Liver (tissue), 8 donors: ENCODE measurements at regions not wholly inside any gene's neighbourhood (a gene's known extent, or its start where the extent isn't known, plus 50 kb on each side); places are given as distances from the start of the nearest gene placed in this dataset.

ENCODE experiments used
- DNase-seq: peaks from one replicate; pipeline ENCODE4 v3.0.0-alpha.2; 2017; ENCODE audit warnings: low spot score
- H3K27ac ChIP-seq, 2 donors: one replicate each; pipeline ENCODE4 v1.7.0; 2013; ENCODE audit warnings: inconsistent platforms in 2 of 2, low read length in 2 of 2, control low read depth in 1 of 2, low read depth in 1 of 2, mild to moderate bottlenecking in 1 of 2
- H3K27me3 ChIP-seq, 4 donors: one replicate each; pipeline versions ENCODE4 v1.6.1 to v1.7.0; 2013; ENCODE audit warnings: low read length in 3 of 4, inconsistent platforms in 1 of 4, mild to moderate bottlenecking in 1 of 4, moderate library complexity in 1 of 4; ENCODE audit not compliant: control insufficient read depth in 4 of 4, insufficient read depth in 4 of 4
- H3K36me3 ChIP-seq, 4 donors: one replicate each; pipeline versions ENCODE4 v1.6.1 to v1.7.0; 2013; ENCODE audit warnings: low read length in 3 of 4, mild to moderate bottlenecking in 3 of 4, low read depth in 1 of 4, moderate library complexity in 1 of 4; ENCODE audit not compliant: control insufficient read depth in 4 of 4, insufficient read depth in 3 of 4
- H3K4me1 ChIP-seq, 4 donors: one replicate each; pipeline versions ENCODE4 v1.6.1 to v1.7.0; 2013; ENCODE audit warnings: low read length in 3 of 4, mild to moderate bottlenecking in 3 of 4, moderate library complexity in 1 of 4; ENCODE audit not compliant: control insufficient read depth in 4 of 4, insufficient read depth in 4 of 4
- H3K4me3 ChIP-seq, 3 donors: one replicate each; pipeline versions ENCODE4 v1.6.1 to v1.7.0; 2013; ENCODE audit warnings: low read length in 3 of 3, control low read depth in 1 of 3, low read depth in 1 of 3, mild to moderate bottlenecking in 1 of 3
- H3K9ac ChIP-seq, 2 donors: one replicate each; pipeline ENCODE4 v1.7.0; 2013; ENCODE audit warnings: low read length in 2 of 2, mild to moderate bottlenecking in 2 of 2, moderate library complexity in 2 of 2, control low read depth in 1 of 2, low read depth in 1 of 2
- H3K9me3 ChIP-seq, 4 donors: one replicate each; pipeline versions ENCODE4 v1.6.1 to v1.7.0; 2013; ENCODE audit warnings: low read length in 3 of 4; ENCODE audit not compliant: control insufficient read depth in 4 of 4
- ATF3 ChIP-seq: IDR thresholded peaks from 2 replicates; pipeline ENCODE4 v1.6.1; 2016; ENCODE audit warnings: antibody characterized with exemption
- EGR1 ChIP-seq, 2 donors: IDR thresholded peaks; 2 replicates each; pipeline ENCODE4 v1.6.1; 2016 to 2018; ENCODE audit warnings: antibody characterized with exemption in 2 of 2, low read depth in 2 of 2
- FOXA1 ChIP-seq: IDR thresholded peaks from 2 replicates; pipeline ENCODE4 v1.6.1; 2016; ENCODE audit warnings: antibody characterized with exemption
- FOXA2 ChIP-seq: IDR thresholded peaks from 2 replicates; pipeline ENCODE4 v1.6.1; 2016; ENCODE audit warnings: antibody characterized with exemption
- GABPA ChIP-seq, 2 donors: IDR thresholded peaks in 1 of 2; conservative IDR thresholded peaks in 1 of 2; 2 replicates each; pipeline ENCODE4 v1.6.1; 2016; ENCODE audit warnings: antibody characterized with exemption in 2 of 2, mild to moderate bottlenecking in 1 of 2, moderate library complexity in 1 of 2
- HNF4A ChIP-seq, 2 donors: conservative IDR thresholded peaks; 2 replicates each; pipeline ENCODE4 v1.6.1; 2016; ENCODE audit warnings: antibody characterized with exemption in 2 of 2, mild to moderate bottlenecking in 2 of 2
- HNF4G ChIP-seq: IDR thresholded peaks from 2 replicates; pipeline ENCODE4 v1.6.1; 2016; ENCODE audit warnings: antibody characterized with exemption
- JUND ChIP-seq, 2 donors: IDR thresholded peaks; 2 replicates each; pipeline ENCODE4 v1.6.1; 2016; ENCODE audit warnings: antibody characterized with exemption in 2 of 2
- NR2F2 ChIP-seq: IDR thresholded peaks from 2 replicates; pipeline ENCODE4 v1.6.1; 2016; ENCODE audit warnings: antibody characterized with exemption
- RAD21 ChIP-seq, 2 donors: IDR thresholded peaks; 2 replicates each; pipeline ENCODE4 v1.6.1; 2016; ENCODE audit warnings: antibody characterized with exemption in 2 of 2, mild to moderate bottlenecking in 2 of 2
- RXRA ChIP-seq, 2 donors: IDR thresholded peaks; 2 replicates each; pipeline ENCODE4 v1.6.1; 2017 to 2018; ENCODE audit warnings: antibody characterized with exemption in 2 of 2, mild to moderate bottlenecking in 1 of 2
- SP1 ChIP-seq: IDR thresholded peaks from 2 replicates; pipeline ENCODE4 v1.6.1; 2018; ENCODE audit warnings: antibody characterized with exemption, mild to moderate bottlenecking
- TAF1 ChIP-seq: conservative IDR thresholded peaks from 2 replicates; pipeline ENCODE4 v1.6.1; 2016; ENCODE audit warnings: antibody characterized with exemption, mild to moderate bottlenecking
- YY1 ChIP-seq: IDR thresholded peaks from 2 replicates; pipeline ENCODE4 v1.6.1; 2016; ENCODE audit warnings: antibody characterized with exemption, mild to moderate bottlenecking
- WGBS: extraction: QIAGEN DNeasy Blood & Tissue Kit; methylation state at CpG from one replicate; pipeline ENCODE4 v1.1.7; 2013; 5-methylcytosine and 5-hydroxymethylcytosine counted together
- TF ChIP-seq, protein P1 (sequence below): IDR thresholded peaks from 2 replicates; pipeline ENCODE4 v1.6.1; 2016; ENCODE audit warnings: antibody characterized with exemption
- TF ChIP-seq, protein P2 (sequence below): fragments of 150-350 bp; IDR thresholded peaks from 2 replicates; pipeline ENCODE4 v1.5.1; 2017; ENCODE audit warnings: improper control_type of control experiment, low read depth, low read length; ENCODE audit not compliant: missing input control
- TF ChIP-seq, protein P3 (sequence below): IDR thresholded peaks from 2 replicates; pipeline ENCODE4 v1.6.1; 2016; ENCODE audit warnings: antibody characterized with exemption, mild to moderate bottlenecking
- TF ChIP-seq, protein P4 (sequence below): IDR thresholded peaks from 2 replicates; pipeline ENCODE4 v1.6.1; 2016; ENCODE audit warnings: antibody characterized with exemption
- donor health status: healthy.
- donor health status: healthy.
- donor health status: healthy.
- donor health status: healthy.
- donor health status: healthy.

- Histone ChIP-seq H3K9me3 (no peaks in the 10 kb centered on the region), H3K9ac (no peak overlapping the region), H3K4me3 (no peak overlapping the region), H3K27me3 (no peaks in the 10 kb centered on the region), H3K36me3 (no peaks in the 10 kb centered on the region), H3K27ac (no peak overlapping the region), H3K4me1 (peaks cover 4 to 14% (median 12%) of the 10 kb centered on the region in 4 donors)
- 97% methylated on average over 1 of the region's 1 CpG for WGBS
- TF ChIP-seq, protein P1, sequence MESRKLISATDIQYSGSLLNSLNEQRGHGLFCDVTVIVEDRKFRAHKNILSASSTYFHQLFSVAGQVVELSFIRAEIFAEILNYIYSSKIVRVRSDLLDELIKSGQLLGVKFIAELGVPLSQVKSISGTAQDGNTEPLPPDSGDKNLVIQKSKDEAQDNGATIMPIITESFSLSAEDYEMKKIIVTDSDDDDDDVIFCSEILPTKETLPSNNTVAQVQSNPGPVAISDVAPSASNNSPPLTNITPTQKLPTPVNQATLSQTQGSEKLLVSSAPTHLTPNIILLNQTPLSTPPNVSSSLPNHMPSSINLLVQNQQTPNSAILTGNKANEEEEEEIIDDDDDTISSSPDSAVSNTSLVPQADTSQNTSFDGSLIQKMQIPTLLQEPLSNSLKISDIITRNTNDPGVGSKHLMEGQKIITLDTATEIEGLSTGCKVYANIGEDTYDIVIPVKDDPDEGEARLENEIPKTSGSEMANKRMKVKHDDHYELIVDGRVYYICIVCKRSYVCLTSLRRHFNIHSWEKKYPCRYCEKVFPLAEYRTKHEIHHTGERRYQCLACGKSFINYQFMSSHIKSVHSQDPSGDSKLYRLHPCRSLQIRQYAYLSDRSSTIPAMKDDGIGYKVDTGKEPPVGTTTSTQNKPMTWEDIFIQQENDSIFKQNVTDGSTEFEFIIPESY, result no peak
- TF ChIP-seq ATF3 (no peak), YY1 (no peak), FOXA1 (no peak), GABPA (IDR thresholded peaks at IDR 0.05 in 1 of 2, conservative IDR thresholded peaks at IDR 0.05 in 1 of 2) (no peak), HNF4A (conservative IDR thresholded peaks at IDR 0.05) (no peak), RXRA (IDR thresholded peaks at IDR 0.05) (no peak), NR2F2 (no peak), SP1 (no peak), TAF1 (no peak), HNF4G (no peak), JUND (IDR thresholded peaks at IDR 0.05) (no peak), FOXA2 (no peak), RAD21 (IDR thresholded peaks at IDR 0.05) (no peak), EGR1 (IDR thresholded peaks at IDR 0.05; ENCODE audit: low read depth in 2 of 2) (no peak)
- TF ChIP-seq, protein P2, sequence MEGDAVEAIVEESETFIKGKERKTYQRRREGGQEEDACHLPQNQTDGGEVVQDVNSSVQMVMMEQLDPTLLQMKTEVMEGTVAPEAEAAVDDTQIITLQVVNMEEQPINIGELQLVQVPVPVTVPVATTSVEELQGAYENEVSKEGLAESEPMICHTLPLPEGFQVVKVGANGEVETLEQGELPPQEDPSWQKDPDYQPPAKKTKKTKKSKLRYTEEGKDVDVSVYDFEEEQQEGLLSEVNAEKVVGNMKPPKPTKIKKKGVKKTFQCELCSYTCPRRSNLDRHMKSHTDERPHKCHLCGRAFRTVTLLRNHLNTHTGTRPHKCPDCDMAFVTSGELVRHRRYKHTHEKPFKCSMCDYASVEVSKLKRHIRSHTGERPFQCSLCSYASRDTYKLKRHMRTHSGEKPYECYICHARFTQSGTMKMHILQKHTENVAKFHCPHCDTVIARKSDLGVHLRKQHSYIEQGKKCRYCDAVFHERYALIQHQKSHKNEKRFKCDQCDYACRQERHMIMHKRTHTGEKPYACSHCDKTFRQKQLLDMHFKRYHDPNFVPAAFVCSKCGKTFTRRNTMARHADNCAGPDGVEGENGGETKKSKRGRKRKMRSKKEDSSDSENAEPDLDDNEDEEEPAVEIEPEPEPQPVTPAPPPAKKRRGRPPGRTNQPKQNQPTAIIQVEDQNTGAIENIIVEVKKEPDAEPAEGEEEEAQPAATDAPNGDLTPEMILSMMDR, result no peak
- TF ChIP-seq, protein P3, sequence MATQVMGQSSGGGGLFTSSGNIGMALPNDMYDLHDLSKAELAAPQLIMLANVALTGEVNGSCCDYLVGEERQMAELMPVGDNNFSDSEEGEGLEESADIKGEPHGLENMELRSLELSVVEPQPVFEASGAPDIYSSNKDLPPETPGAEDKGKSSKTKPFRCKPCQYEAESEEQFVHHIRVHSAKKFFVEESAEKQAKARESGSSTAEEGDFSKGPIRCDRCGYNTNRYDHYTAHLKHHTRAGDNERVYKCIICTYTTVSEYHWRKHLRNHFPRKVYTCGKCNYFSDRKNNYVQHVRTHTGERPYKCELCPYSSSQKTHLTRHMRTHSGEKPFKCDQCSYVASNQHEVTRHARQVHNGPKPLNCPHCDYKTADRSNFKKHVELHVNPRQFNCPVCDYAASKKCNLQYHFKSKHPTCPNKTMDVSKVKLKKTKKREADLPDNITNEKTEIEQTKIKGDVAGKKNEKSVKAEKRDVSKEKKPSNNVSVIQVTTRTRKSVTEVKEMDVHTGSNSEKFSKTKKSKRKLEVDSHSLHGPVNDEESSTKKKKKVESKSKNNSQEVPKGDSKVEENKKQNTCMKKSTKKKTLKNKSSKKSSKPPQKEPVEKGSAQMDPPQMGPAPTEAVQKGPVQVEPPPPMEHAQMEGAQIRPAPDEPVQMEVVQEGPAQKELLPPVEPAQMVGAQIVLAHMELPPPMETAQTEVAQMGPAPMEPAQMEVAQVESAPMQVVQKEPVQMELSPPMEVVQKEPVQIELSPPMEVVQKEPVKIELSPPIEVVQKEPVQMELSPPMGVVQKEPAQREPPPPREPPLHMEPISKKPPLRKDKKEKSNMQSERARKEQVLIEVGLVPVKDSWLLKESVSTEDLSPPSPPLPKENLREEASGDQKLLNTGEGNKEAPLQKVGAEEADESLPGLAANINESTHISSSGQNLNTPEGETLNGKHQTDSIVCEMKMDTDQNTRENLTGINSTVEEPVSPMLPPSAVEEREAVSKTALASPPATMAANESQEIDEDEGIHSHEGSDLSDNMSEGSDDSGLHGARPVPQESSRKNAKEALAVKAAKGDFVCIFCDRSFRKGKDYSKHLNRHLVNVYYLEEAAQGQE, result no peak
- TF ChIP-seq, protein P4, sequence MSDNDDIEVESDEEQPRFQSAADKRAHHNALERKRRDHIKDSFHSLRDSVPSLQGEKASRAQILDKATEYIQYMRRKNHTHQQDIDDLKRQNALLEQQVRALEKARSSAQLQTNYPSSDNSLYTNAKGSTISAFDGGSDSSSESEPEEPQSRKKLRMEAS, result no peak
- DNase-seq, result no peak
Measured at GRCh38 chr3:30523366-30523765, 83.0 kb upstream of the TGFBR2 start.
